DOHH2 (cell line): ENCODE measurements at regions not wholly inside any gene's neighbourhood (a gene's known extent, or its start where the extent isn't known, plus 50 kb on each side); places are given as distances from the start of the nearest gene placed in this dataset.

ENCODE experiments used
- H3F3A ChIP-seq: fragments of 200-600 bp; sonication (generic), shearing (Covaris generic); 2 replicates; pipeline ENCODE4 v1.6.0; 2016; ENCODE audit warnings: antibody characterized with exemption, mild to moderate bottlenecking; ENCODE audit not compliant: control insufficient read depth, insufficient read depth
- H3K27ac ChIP-seq: fragments of 200-600 bp; sonication (generic); 2 replicates; pipeline ENCODE4 v1.5.1; 2014; ENCODE audit warnings: low read depth, mild to moderate bottlenecking, low read length, moderate library complexity
- H3K27me3 ChIP-seq: fragments of 200-600 bp; sonication (generic); 2 replicates; pipeline ENCODE4 v1.6.1; 2014; ENCODE audit warnings: mild to moderate bottlenecking, low read length, mixed read lengths; ENCODE audit not compliant: control insufficient read depth
- H3K36me3 ChIP-seq: fragments of 200-600 bp; sonication (generic); 2 replicates; pipeline ENCODE4 v1.6.1; 2014; ENCODE audit warnings: mild to moderate bottlenecking, low read length, moderate library complexity, mixed read lengths; ENCODE audit not compliant: control insufficient read depth
- H3K4me1 ChIP-seq: fragments of 200-600 bp; sonication (generic); 2 replicates; pipeline ENCODE4 v1.6.1; 2014; ENCODE audit warnings: mild to moderate bottlenecking, low read length, mixed read lengths; ENCODE audit not compliant: control insufficient read depth
- H3K4me2 ChIP-seq: fragments of 200-600 bp; sonication (generic); 2 replicates; pipeline ENCODE4 v1.6.0; 2014; ENCODE audit warnings: mild to moderate bottlenecking, low read length, moderate library complexity
- H3K4me3 ChIP-seq: fragments of 200-600 bp; sonication (generic); 2 replicates; pipeline ENCODE4 v1.5.1; 2014; ENCODE audit warnings: mild to moderate bottlenecking, low read length, mixed read lengths
- H3K79me2 ChIP-seq: fragments of 200-600 bp; sonication (generic); 2 replicates; pipeline ENCODE4 v1.6.1; 2014; ENCODE audit warnings: mild to moderate bottlenecking, low read length, mixed read lengths; ENCODE audit not compliant: control insufficient read depth
- H3K9me2 ChIP-seq: fragments of 200-600 bp; sonication (generic); replicated peaks from 2 replicates; pipeline ENCODE4 v1.6.1; 2014; ENCODE audit warnings: mild to moderate bottlenecking, low read length, mixed read lengths; ENCODE audit not compliant: control insufficient read depth
- H3K9me3 ChIP-seq: fragments of 200-600 bp; sonication (generic); 2 replicates; pipeline ENCODE4 v1.6.1; 2014; ENCODE audit warnings: antibody characterized with exemption, low read length, mixed read lengths; ENCODE audit not compliant: control insufficient read depth, insufficient read depth
- H4K20me1 ChIP-seq: fragments of 200-600 bp; sonication (generic); 2 replicates; pipeline ENCODE4 v1.6.0; 2014; ENCODE audit warnings: low read depth, mild to moderate bottlenecking, antibody characterized with exemption, low read length, moderate library complexity; ENCODE audit not compliant: control insufficient read depth, insufficient read depth
- EZH2phosphoT487 ChIP-seq: fragments of 200-600 bp; sonication (generic); IDR thresholded peaks from 2 replicates; pipeline ENCODE4 v1.6.1; 2017; ENCODE audit warnings: borderline replicate concordance, mild to moderate bottlenecking, antibody characterized with exemption, low read length, moderate library complexity, mixed read lengths
- TF ChIP-seq, protein P1 (sequence below): fragments of 200-600 bp; sonication (generic); IDR thresholded peaks from one replicate; pipeline ENCODE4 v1.5.1; 2014; ENCODE audit warnings: antibody characterized with exemption, mild to moderate bottlenecking, low read depth, low read length; ENCODE audit not compliant: poor library complexity, severe bottlenecking

DNA sequence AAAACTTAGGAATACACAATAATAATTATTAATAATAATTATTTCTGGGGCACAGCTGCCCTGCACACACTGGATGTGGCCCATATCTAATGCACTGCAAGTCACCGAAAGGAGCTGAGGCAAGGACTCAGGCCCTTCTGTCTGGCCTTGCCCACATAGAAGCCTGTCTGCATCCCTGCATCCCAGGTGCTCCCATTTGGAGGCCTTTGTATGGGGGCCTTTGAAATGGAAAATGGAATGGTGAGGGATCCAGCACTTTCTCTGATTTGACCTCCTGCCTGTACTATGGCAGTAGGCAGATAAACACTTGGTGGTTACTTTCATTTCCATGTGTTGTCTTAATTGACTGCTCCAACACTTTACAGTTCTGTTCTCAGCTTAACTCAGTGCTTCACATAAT, 75.7 kb upstream of the PTCHD4 start:
- Histone ChIP-seq H3K9me2 (no peaks in the 10 kb centered on the region), H3K27me3 (no peaks in the 10 kb centered on the region), H3K4me1 (no peaks in the 10 kb centered on the region), H3K4me3 (no peak overlapping the region), H3K27ac (no peak overlapping the region), H3K36me3 (no peaks in the 10 kb centered on the region), H4K20me1 (no peaks in the 10 kb centered on the region), H3K9me3 (no peaks in the 10 kb centered on the region), H3K79me2 (no peaks in the 10 kb centered on the region), H3K4me2 (no peak overlapping the region), H3F3A (no peaks in the 10 kb centered on the region)
- TF ChIP-seq EZH2phosphoT487: no peak

DNA sequence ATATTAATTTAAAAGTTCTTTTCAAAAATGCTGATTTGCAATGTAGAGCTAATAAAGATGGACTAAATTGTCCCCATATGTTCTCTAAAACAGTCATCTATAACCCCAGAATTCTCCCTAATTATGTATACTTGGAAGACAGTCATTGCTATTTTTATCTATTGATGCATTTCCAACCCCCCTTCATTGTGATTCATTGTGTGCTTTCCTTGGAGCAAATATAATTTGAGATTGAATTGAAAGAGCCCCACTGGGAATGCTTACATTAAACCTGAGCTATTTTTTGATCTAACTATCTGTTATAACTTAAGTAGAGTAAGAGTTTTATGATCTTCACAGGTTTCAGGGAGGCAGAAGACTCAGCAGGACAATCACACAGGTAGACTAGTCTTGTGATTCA, 73.7 kb upstream of the PTCHD4 start:
- TF ChIP-seq, protein P1, sequence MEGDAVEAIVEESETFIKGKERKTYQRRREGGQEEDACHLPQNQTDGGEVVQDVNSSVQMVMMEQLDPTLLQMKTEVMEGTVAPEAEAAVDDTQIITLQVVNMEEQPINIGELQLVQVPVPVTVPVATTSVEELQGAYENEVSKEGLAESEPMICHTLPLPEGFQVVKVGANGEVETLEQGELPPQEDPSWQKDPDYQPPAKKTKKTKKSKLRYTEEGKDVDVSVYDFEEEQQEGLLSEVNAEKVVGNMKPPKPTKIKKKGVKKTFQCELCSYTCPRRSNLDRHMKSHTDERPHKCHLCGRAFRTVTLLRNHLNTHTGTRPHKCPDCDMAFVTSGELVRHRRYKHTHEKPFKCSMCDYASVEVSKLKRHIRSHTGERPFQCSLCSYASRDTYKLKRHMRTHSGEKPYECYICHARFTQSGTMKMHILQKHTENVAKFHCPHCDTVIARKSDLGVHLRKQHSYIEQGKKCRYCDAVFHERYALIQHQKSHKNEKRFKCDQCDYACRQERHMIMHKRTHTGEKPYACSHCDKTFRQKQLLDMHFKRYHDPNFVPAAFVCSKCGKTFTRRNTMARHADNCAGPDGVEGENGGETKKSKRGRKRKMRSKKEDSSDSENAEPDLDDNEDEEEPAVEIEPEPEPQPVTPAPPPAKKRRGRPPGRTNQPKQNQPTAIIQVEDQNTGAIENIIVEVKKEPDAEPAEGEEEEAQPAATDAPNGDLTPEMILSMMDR: no peak
- no peak for TF ChIP-seq EZH2phosphoT487
- H3K27me3 ChIP-seq: no peaks in the 10 kb centered on the region
- no peak overlapping the region for H3K27ac ChIP-seq
- H3K79me2 ChIP-seq: no peaks in the 10 kb centered on the region
- no peaks in the 10 kb centered on the region for H3K9me2 ChIP-seq
- no peaks in the 10 kb centered on the region for H3F3A ChIP-seq
- H3K9me3 ChIP-seq: no peaks in the 10 kb centered on the region
- no peak overlapping the region for H3K4me3 ChIP-seq
- no peak overlapping the region for H3K4me2 ChIP-seq
- H3K36me3 ChIP-seq: no peaks in the 10 kb centered on the region
- H3K4me1 ChIP-seq: no peaks in the 10 kb centered on the region
- H4K20me1 ChIP-seq: no peaks in the 10 kb centered on the region

DNA sequence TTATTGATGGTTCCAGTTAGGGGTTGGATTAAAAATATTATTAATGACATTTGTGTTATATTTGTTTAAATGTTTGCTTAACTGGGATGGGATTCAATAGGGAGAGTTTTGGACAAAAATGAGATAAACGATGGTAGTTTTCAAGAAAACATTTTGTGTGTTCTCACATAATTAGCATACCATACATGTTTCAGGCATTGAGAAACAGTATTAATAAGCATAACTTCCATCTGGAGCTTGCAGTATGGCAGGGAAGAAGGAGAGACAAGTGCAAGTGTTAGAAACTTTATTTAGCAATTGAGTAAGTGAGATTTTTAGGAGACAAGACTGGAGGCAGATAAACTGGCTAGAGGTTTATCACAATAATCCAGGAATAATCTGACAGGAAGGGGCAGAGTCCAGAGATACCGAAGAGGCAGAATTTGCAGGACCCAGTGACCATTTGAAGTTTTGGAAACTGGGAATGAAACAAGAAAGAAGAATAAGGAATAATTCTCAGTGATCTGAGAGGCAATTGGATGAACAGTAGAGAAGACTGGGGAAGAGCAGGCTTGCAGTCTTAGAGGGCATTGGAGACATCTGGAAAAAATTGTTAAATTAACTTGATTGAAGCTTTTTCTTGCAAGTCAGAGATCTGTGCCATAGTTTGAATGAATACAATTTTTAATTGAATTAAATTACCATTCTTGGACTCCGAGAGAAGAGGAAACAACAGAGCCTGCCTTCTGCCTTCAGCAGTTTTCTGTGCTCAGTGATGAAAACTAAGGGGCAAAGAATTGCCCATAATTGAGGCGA, 73.0 kb upstream of the PTCHD4 start:
- H4K20me1 ChIP-seq: no peaks in the 10 kb centered on the region
- no peaks in the 10 kb centered on the region for H3K4me1 ChIP-seq
- no peaks in the 10 kb centered on the region for H3K36me3 ChIP-seq
- no peak for TF ChIP-seq EZH2phosphoT487
- TF ChIP-seq, protein P1: no peak
- no peaks in the 10 kb centered on the region for H3F3A ChIP-seq
- H3K4me3 ChIP-seq: no peak overlapping the region
- H3K79me2 ChIP-seq: no peaks in the 10 kb centered on the region
- no peaks in the 10 kb centered on the region for H3K9me2 ChIP-seq
- H3K27me3 ChIP-seq: no peaks in the 10 kb centered on the region
- H3K27ac ChIP-seq: no peak overlapping the region
- no peaks in the 10 kb centered on the region for H3K9me3 ChIP-seq
- no peak overlapping the region for H3K4me2 ChIP-seq

DNA sequence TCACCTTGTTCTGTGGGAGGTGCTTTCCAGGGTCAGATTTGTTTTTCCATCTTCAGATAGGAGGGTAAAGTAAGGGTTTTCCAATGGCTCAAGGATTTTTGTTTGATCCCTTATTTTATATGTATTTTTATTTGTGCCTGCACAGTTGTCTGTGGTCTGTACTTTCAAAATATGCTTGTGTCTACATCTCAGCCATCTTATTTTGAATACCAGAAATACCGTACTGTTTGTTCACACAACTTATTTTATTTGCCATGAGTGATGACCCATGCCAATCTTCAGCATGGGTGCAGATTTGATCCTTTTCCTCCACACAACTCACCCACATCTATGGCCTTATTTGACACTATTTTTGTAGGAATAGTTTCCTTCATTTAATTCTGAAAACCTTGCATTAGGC, 72.2 kb upstream of the PTCHD4 start:
- H3K4me2 ChIP-seq: no peak overlapping the region
- TF ChIP-seq, protein P1: no peak
- no peak for TF ChIP-seq EZH2phosphoT487
- no peaks in the 10 kb centered on the region for H3K36me3 ChIP-seq
- no peaks in the 10 kb centered on the region for H4K20me1 ChIP-seq
- no peak overlapping the region for H3K4me3 ChIP-seq
- no peak overlapping the region for H3K27ac ChIP-seq
- no peaks in the 10 kb centered on the region for H3K79me2 ChIP-seq
- no peaks in the 10 kb centered on the region for H3K9me2 ChIP-seq
- no peaks in the 10 kb centered on the region for H3K9me3 ChIP-seq
- no peaks in the 10 kb centered on the region for H3K4me1 ChIP-seq
- no peaks in the 10 kb centered on the region for H3K27me3 ChIP-seq
- no peaks in the 10 kb centered on the region for H3F3A ChIP-seq
